ENCODE measurements at regions not wholly inside any gene's neighbourhood (a gene's known extent, or its start where the extent isn't known, plus 50 kb on each side); places are given as distances from the start of the nearest gene placed in this dataset.

DNA sequence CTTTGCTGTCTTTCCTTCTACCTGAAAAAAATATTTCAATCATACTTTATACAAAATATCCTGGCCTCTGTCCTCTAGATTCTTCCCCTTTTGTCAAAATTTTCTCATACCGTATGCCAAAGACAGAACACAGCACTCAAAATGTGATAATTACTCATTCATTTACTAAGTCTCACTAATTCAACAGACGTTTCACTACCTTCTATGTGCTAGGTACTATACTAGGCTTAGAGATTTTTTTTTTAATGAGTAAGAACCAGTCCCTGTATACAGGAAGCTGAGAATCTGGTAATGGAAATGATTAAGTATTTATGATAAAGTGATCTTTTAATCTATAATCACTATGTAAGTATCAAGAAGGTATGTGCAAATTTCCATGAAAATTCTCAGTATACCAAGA, 128.0 kb downstream of the ELAPOR2 start:
- Histone ChIP-seq H3K9me3 (no peaks in the 10 kb centered on the region), H3K27me3 (no peaks in the 10 kb centered on the region; the same call in 1 of the 2 replicates), H3K4me3 (no peak overlapping the region), H3K36me3 (no peaks in the 10 kb centered on the region)
- DNase-seq: no peak

GRCh38 chr7:86930554-86931307, 128.7 kb downstream of the ELAPOR2 start:
- Histone ChIP-seq H3K27me3 (no peaks in the 10 kb centered on the region; the same call in none of the 2 replicates), H3K36me3 (no peaks in the 10 kb centered on the region), H3K4me3 (no peak overlapping the region), H3K9me3 (no peaks in the 10 kb centered on the region)
- no peak for DNase-seq

- DNase-seq: no peak
- Histone ChIP-seq H3K27me3 (no peaks in the 10 kb centered on the region; the same call in none of the 2 replicates), H3K4me3 (no peak overlapping the region), H3K36me3 (no peaks in the 10 kb centered on the region), H3K9me3 (no peaks in the 10 kb centered on the region)
Measured at GRCh38 chr7:86929293-86930109, 130.0 kb downstream of the ELAPOR2 start.

DNA sequence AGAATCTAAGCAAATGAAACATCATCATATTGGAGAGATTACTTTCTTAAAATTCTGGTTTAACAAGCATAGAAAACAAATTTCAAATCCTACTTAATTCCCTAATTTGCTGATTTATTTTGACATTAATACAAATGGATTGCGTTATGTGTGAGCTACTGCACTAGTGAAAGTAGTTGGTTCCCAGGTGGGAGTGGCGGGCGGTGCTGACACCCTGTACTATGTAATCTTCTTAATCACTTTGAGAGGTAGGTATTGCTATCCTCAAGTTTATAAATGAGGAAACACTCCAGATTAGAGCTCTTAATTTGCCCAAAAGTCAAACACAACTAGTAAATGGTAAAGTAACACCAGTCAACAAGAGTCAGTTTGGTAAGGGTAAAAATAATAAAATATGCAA, 131.1 kb downstream of the ELAPOR2 start:
- no peak for DNase-seq
- Histone ChIP-seq H3K36me3 (no peaks in the 10 kb centered on the region), H3K27me3 (no peaks in the 10 kb centered on the region; the same call in none of the 2 replicates), H3K4me3 (no peak overlapping the region), H3K9me3 (no peaks in the 10 kb centered on the region)

- H3K4me3 ChIP-seq: no peak overlapping the region
- DNase-seq: no peak
- H3K9me3 ChIP-seq: no peaks in the 10 kb centered on the region
- no peaks in the 10 kb centered on the region; the same call in none of the 2 replicates for H3K27me3 ChIP-seq
- no peaks in the 10 kb centered on the region for H3K36me3 ChIP-seq
Measured at GRCh38 chr7:86926732-86927131, 132.7 kb downstream of the ELAPOR2 start.

DNA sequence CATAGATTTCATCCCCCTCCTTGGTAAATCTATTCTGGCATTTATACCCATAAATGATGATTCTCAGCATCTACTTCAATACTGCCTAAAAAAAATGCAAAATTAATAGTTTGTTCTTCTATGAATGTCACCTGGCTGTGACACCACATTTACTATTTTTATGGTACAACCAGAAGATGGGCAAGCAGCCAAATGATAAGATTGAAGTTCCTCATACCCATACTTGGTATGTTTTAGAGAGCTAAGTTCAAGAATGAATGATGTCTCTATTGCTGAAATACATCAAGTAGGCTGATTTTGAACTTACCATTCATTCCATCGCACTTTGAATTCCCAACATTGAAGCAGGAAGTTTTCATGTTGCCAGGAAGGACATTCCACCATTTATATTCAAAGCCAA, 134.2 kb downstream of the ELAPOR2 start:
- Histone ChIP-seq H3K4me3 (no peak overlapping the region), H3K9me3 (no peaks in the 10 kb centered on the region), H3K36me3 (no peaks in the 10 kb centered on the region), H3K27me3 (no peaks in the 10 kb centered on the region; the same call in none of the 2 replicates)
- DNase-seq: no peak

DNA sequence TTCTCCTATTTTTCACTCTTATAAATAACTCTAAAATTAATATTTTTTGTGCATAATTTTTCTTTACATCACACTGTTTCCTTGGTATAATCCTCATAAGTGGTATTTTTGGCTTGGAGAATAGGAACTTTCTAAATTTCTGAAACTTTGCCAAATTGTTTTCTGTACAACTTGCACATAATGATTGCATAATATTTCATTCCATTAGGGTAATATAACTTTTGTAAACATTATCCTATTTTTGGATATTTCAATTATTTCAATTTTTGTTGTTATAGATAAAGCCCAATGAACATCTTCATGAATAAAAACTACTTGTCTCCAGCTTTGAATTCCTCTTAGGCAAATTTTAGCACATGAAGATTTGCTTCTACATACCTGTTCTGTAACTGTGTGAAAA, 135.9 kb downstream of the ELAPOR2 start:
- Histone ChIP-seq H3K9me3 (no peaks in the 10 kb centered on the region), H3K4me3 (no peak overlapping the region), H3K36me3 (no peaks in the 10 kb centered on the region), H3K27me3 (no peaks in the 10 kb centered on the region; the same call in none of the 2 replicates)
- DNase-seq: no peak

DNA sequence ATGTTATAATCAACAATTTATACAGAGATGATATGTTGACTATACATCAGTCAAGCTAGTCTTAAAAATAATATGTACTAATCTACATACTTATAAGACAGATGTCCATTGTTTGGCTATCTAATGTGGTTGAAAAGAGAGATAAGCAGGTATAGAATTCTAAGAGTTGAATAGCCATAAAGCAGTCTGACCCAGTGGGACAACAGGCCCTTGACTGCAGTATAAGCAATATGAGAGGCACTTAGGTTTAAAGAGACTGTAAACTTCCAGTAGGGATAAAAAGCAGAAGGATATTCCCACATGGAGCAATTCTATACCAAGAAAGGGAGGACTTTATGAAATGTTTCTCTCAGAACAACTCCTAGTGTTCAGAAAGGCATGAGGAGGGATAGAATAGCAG, 139.3 kb downstream of the ELAPOR2 start:
- no peaks in the 10 kb centered on the region for H3K36me3 ChIP-seq
- H3K4me3 ChIP-seq: no peak overlapping the region
- H3K27me3 ChIP-seq: no peaks in the 10 kb centered on the region
- no peaks in the 10 kb centered on the region for H3K9me3 ChIP-seq
- no peak for DNase-seq

- H3K4me3 ChIP-seq: no peak overlapping the region
- no peaks in the 10 kb centered on the region for H3K9me3 ChIP-seq
- H3K27me3 ChIP-seq: no peaks in the 10 kb centered on the region
- DNase-seq: no peak
- no peaks in the 10 kb centered on the region for H3K36me3 ChIP-seq
Measured at GRCh38 chr7:86918245-86918644, 141.2 kb downstream of the ELAPOR2 start.

- no peak for DNase-seq
- Histone ChIP-seq H3K27me3 (no peaks in the 10 kb centered on the region), H3K36me3 (no peaks in the 10 kb centered on the region), H3K9me3 (no peaks in the 10 kb centered on the region), H3K4me3 (no peak overlapping the region)
Measured at GRCh38 chr7:86916277-86916825, 143.1 kb downstream of the ELAPOR2 start.

DNA sequence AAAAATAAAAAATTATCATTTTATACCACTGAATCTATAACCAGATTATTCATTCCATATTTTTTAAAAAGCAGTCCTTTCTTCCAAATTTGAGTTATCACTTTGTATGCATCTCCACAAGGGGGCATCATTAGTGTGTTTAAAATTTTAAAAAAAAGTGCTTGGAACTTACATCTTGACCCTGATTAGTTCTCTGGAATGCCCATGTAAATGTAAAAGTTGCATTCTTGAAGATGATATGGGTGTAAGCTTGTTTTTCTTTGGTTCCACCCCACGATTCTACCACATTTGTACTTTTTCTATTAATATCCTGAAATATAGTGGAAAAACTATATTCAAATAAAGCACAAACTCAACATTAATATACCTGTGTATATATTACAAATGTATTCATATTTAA, 144.9 kb downstream of the ELAPOR2 start:
- DNase-seq: no peak
- Histone ChIP-seq H3K9me3 (no peaks in the 10 kb centered on the region), H3K36me3 (no peaks in the 10 kb centered on the region), H3K4me3 (no peak overlapping the region), H3K27me3 (no peaks in the 10 kb centered on the region)
